DOHH2 (cell line): ENCODE measurements at regions not wholly inside any gene's neighbourhood (a gene's known extent, or its start where the extent isn't known, plus 50 kb on each side); places are given as distances from the start of the nearest gene placed in this dataset.

ENCODE experiments used
- H3F3A ChIP-seq: fragments of 200-600 bp; sonication (generic), shearing (Covaris generic); 2 replicates; pipeline ENCODE4 v1.6.0; 2016; ENCODE audit warnings: antibody characterized with exemption, mild to moderate bottlenecking; ENCODE audit not compliant: control insufficient read depth, insufficient read depth
- H3K27ac ChIP-seq: fragments of 200-600 bp; sonication (generic); 2 replicates; pipeline ENCODE4 v1.5.1; 2014; ENCODE audit warnings: low read depth, mild to moderate bottlenecking, low read length, moderate library complexity
- H3K27me3 ChIP-seq: fragments of 200-600 bp; sonication (generic); 2 replicates; pipeline ENCODE4 v1.6.1; 2014; ENCODE audit warnings: mild to moderate bottlenecking, low read length, mixed read lengths; ENCODE audit not compliant: control insufficient read depth
- H3K36me3 ChIP-seq: fragments of 200-600 bp; sonication (generic); 2 replicates; pipeline ENCODE4 v1.6.1; 2014; ENCODE audit warnings: mild to moderate bottlenecking, low read length, moderate library complexity, mixed read lengths; ENCODE audit not compliant: control insufficient read depth
- H3K4me1 ChIP-seq: fragments of 200-600 bp; sonication (generic); 2 replicates; pipeline ENCODE4 v1.6.1; 2014; ENCODE audit warnings: mild to moderate bottlenecking, low read length, mixed read lengths; ENCODE audit not compliant: control insufficient read depth
- H3K4me2 ChIP-seq: fragments of 200-600 bp; sonication (generic); 2 replicates; pipeline ENCODE4 v1.6.0; 2014; ENCODE audit warnings: mild to moderate bottlenecking, low read length, moderate library complexity
- H3K4me3 ChIP-seq: fragments of 200-600 bp; sonication (generic); 2 replicates; pipeline ENCODE4 v1.5.1; 2014; ENCODE audit warnings: mild to moderate bottlenecking, low read length, mixed read lengths
- H3K79me2 ChIP-seq: fragments of 200-600 bp; sonication (generic); 2 replicates; pipeline ENCODE4 v1.6.1; 2014; ENCODE audit warnings: mild to moderate bottlenecking, low read length, mixed read lengths; ENCODE audit not compliant: control insufficient read depth
- H3K9me2 ChIP-seq: fragments of 200-600 bp; sonication (generic); replicated peaks from 2 replicates; pipeline ENCODE4 v1.6.1; 2014; ENCODE audit warnings: mild to moderate bottlenecking, low read length, mixed read lengths; ENCODE audit not compliant: control insufficient read depth
- H3K9me3 ChIP-seq: fragments of 200-600 bp; sonication (generic); 2 replicates; pipeline ENCODE4 v1.6.1; 2014; ENCODE audit warnings: antibody characterized with exemption, low read length, mixed read lengths; ENCODE audit not compliant: control insufficient read depth, insufficient read depth
- H4K20me1 ChIP-seq: fragments of 200-600 bp; sonication (generic); 2 replicates; pipeline ENCODE4 v1.6.0; 2014; ENCODE audit warnings: low read depth, mild to moderate bottlenecking, antibody characterized with exemption, low read length, moderate library complexity; ENCODE audit not compliant: control insufficient read depth, insufficient read depth
- CTCF ChIP-seq: fragments of 200-600 bp; sonication (generic); IDR thresholded peaks from one replicate; pipeline ENCODE4 v1.5.1; 2014; ENCODE audit warnings: antibody characterized with exemption, mild to moderate bottlenecking, low read depth, low read length; ENCODE audit not compliant: poor library complexity, severe bottlenecking
- EZH2phosphoT487 ChIP-seq: fragments of 200-600 bp; sonication (generic); IDR thresholded peaks from 2 replicates; pipeline ENCODE4 v1.6.1; 2017; ENCODE audit warnings: borderline replicate concordance, mild to moderate bottlenecking, antibody characterized with exemption, low read length, moderate library complexity, mixed read lengths

- TF ChIP-seq CTCF (no peak), EZH2phosphoT487 (no peak)
- no peaks in the 10 kb centered on the region for H3K9me2 ChIP-seq
- no peak overlapping the region for H3K4me2 ChIP-seq
- no peak overlapping the region for H3K27ac ChIP-seq
- no peaks in the 10 kb centered on the region for H4K20me1 ChIP-seq
- no peaks in the 10 kb centered on the region for H3K9me3 ChIP-seq
- no peaks in the 10 kb centered on the region for H3K27me3 ChIP-seq
- H3K36me3 ChIP-seq = no peaks in the 10 kb centered on the region
- no peaks in the 10 kb centered on the region for H3F3A ChIP-seq
- H3K79me2 ChIP-seq = no peaks in the 10 kb centered on the region
- no peaks in the 10 kb centered on the region for H3K4me1 ChIP-seq
- H3K4me3 ChIP-seq = no peak overlapping the region
Measured at GRCh38 chr3:163058031-163058854, 1561.6 kb downstream of the OTOL1 start.

DNA sequence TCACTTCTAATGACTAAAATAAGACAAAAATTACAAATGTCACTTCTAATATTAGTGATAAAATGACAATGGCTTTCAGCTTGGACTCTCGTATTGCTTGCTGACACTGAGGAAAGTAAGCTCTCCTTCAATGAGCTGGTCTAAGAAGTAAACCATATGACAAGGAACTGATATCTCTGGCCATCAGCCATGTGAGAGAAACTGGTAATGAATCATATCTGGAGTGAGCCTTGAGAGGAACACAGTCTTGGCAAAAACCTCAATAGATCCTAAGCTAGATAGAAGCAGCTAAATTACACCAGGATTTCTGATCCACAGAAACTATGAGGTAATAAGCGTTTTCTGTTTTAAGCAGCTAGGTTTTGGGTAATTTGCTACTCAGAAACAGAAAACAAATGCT lies 1575.1 kb downstream of the OTOL1 start:
- Histone ChIP-seq H4K20me1 (no peaks in the 10 kb centered on the region), H3K4me2 (no peak overlapping the region), H3K27ac (no peak overlapping the region), H3K79me2 (no peaks in the 10 kb centered on the region), H3K9me2 (no peaks in the 10 kb centered on the region), H3K36me3 (no peaks in the 10 kb centered on the region), H3K4me1 (no peaks in the 10 kb centered on the region), H3K4me3 (no peak overlapping the region), H3F3A (no peaks in the 10 kb centered on the region), H3K27me3 (no peaks in the 10 kb centered on the region), H3K9me3 (peaks cover 11% of the 10 kb centered on the region)
- TF ChIP-seq EZH2phosphoT487 (no peak), CTCF (no peak)
